WTC11 (cell line): ENCODE measurements at regions not wholly inside any gene's neighbourhood (a gene's known extent, or its start where the extent isn't known, plus 50 kb on each side); places are given as distances from the start of the nearest gene placed in this dataset.

Experiments
- ATAC-seq: fragments of 200-7000 bp; cut with Tn5 transposase; 2 replicates; pipeline ENCODE4 v1.10.0; 2021; ENCODE audit warnings: mild to moderate bottlenecking, moderate library complexity
- CTCF ChIA-PET: fragments of 300-600 bp; sonication (Branson Sonifier 250); formaldehyde crosslinking; loops from one replicate; lab custom pipeline; 2021; ENCODE audit warnings: antibody characterized with exemption; lab: Charles Lee
- POLR2A ChIA-PET: fragments of 350-600 bp; sonication (Branson Sonifier 250); formaldehyde crosslinking; loops from one replicate; lab custom pipeline; 2021; ENCODE audit warnings: antibody characterized with exemption; lab: Charles Lee
- DNase-seq: peaks from one replicate; pipeline ENCODE4 v3.0.0; 2021; ENCODE audit warnings: low spot score
- H3K27ac Mint-ChIP-seq: 2 replicates; pipeline ENCODE4 v1.8.0; 2021; ENCODE audit warnings: mixed read lengths
- H3K27me3 Mint-ChIP-seq: 2 replicates; pipeline ENCODE4 v1.8.0; 2021; ENCODE audit warnings: low read depth, mild to moderate bottlenecking, moderate library complexity, mixed read lengths
- H3K36me3 Mint-ChIP-seq: 2 replicates; pipeline ENCODE4 v1.8.0; 2021; ENCODE audit warnings: mixed read lengths
- H3K4me1 Mint-ChIP-seq: 2 replicates; pipeline ENCODE4 v1.8.0; 2022; ENCODE audit warnings: mixed read lengths
- H3K4me3 Mint-ChIP-seq: 2 replicates; pipeline ENCODE4 v1.8.0; 2021; ENCODE audit warnings: mild to moderate bottlenecking, moderate library complexity, mixed read lengths
- H3K9me3 Mint-ChIP-seq: 2 replicates; pipeline ENCODE4 v1.8.0; 2021; ENCODE audit warnings: mixed read lengths
- CREM ChIP-seq: sonication (generic); formaldehyde crosslinking; IDR thresholded peaks from 2 replicates; pipeline ENCODE4 v1.8.1; 2022; ENCODE audit warnings: mild to moderate bottlenecking, missing genetic modification reagents, moderate library complexity
- FOXP1 ChIP-seq: sonication (generic); formaldehyde crosslinking; IDR thresholded peaks from 2 replicates; pipeline ENCODE4 v1.8.0; 2022; ENCODE audit warnings: missing genetic modification reagents, mild to moderate bottlenecking, moderate library complexity, borderline replicate concordance
- GABPB1 ChIP-seq: sonication (generic); formaldehyde crosslinking; IDR thresholded peaks from 2 replicates; pipeline ENCODE4 v1.8.1; 2023; ENCODE audit warnings: mild to moderate bottlenecking, missing genetic modification reagents
- HMGA2 ChIP-seq: fragments of 250-450 bp; sonication (Bioruptor Pico); IDR thresholded peaks from 2 replicates; pipeline ENCODE4 v1.4.0; 2021; ENCODE audit warnings: mild to moderate bottlenecking, moderate library complexity
- JUN ChIP-seq: sonication (generic); formaldehyde crosslinking; IDR thresholded peaks from 2 replicates; pipeline ENCODE4 v1.8.0; 2023; ENCODE audit warnings: mild to moderate bottlenecking, missing genetic modification reagents
- MXD4 ChIP-seq: fragments of 250-450 bp; sonication (Bioruptor Pico); IDR thresholded peaks from 2 replicates; pipeline ENCODE4 v1.8.0; 2021; ENCODE audit warnings: mild to moderate bottlenecking, moderate library complexity, borderline replicate concordance
- NFE2L1 ChIP-seq: sonication (generic); formaldehyde crosslinking; IDR thresholded peaks from 2 replicates; pipeline ENCODE4 v1.8.1; 2023; ENCODE audit warnings: missing genetic modification reagents
- NR1H2 ChIP-seq: sonication (generic); formaldehyde crosslinking; IDR thresholded peaks from 2 replicates; pipeline ENCODE4 v1.9.0; 2021; ENCODE audit warnings: mild to moderate bottlenecking, moderate library complexity, missing genetic modification reagents
- NR3C1 ChIP-seq: sonication (generic); formaldehyde crosslinking; conservative IDR thresholded peaks from 2 replicates; pipeline ENCODE4 v1.8.1; 2023; ENCODE audit warnings: low read depth, mild to moderate bottlenecking, missing genetic modification reagents
- SOX15 ChIP-seq: fragments of 250-450 bp; sonication (Bioruptor Pico); IDR thresholded peaks from 2 replicates; pipeline ENCODE4 v1.9.0; 2021; ENCODE audit warnings: mild to moderate bottlenecking
- SP1 ChIP-seq: sonication (generic); formaldehyde crosslinking; conservative IDR thresholded peaks from 2 replicates; pipeline ENCODE4 v1.8.1; 2022; ENCODE audit warnings: missing genetic modification reagents
- TEAD1 ChIP-seq: sonication (generic); formaldehyde crosslinking; IDR thresholded peaks from 2 replicates; pipeline ENCODE4 v1.8.0; 2022; ENCODE audit warnings: mild to moderate bottlenecking, missing genetic modification reagents
- TP53 ChIP-seq: sonication (generic); formaldehyde crosslinking; IDR thresholded peaks from 2 replicates; pipeline ENCODE4 v1.8.1; 2023; ENCODE audit warnings: mild to moderate bottlenecking, missing genetic modification reagents
- ZNF121 ChIP-seq: sonication (generic); formaldehyde crosslinking; IDR thresholded peaks from 2 replicates; pipeline ENCODE4 v1.8.0; 2023; ENCODE audit warnings: missing genetic modification reagents
- ZNF219 ChIP-seq: sonication (generic); formaldehyde crosslinking; IDR thresholded peaks from 2 replicates; pipeline ENCODE4 v1.8.0; 2023; ENCODE audit warnings: missing genetic modification reagents, mild to moderate bottlenecking, borderline replicate concordance
- ZNF396 ChIP-seq: fragments of 250-450 bp; sonication (Bioruptor Pico); IDR thresholded peaks from 2 replicates; pipeline ENCODE4 v1.8.0; 2021; ENCODE audit warnings: mild to moderate bottlenecking, moderate library complexity, borderline replicate concordance
- ZNF416 ChIP-seq: fragments of 250-450 bp; sonication (Bioruptor Pico); IDR thresholded peaks from 2 replicates; pipeline ENCODE4 v1.9.0; 2021; ENCODE audit warnings: mild to moderate bottlenecking, inconsistent platforms
- TF ChIP-seq, protein P1 (sequence below): sonication (generic); formaldehyde crosslinking; IDR thresholded peaks from 2 replicates; pipeline ENCODE4 v1.8.1; 2023; ENCODE audit warnings: mild to moderate bottlenecking, missing genetic modification reagents, moderate library complexity
- TF ChIP-seq, protein P2 (sequence below): sonication (generic); formaldehyde crosslinking; IDR thresholded peaks from 2 replicates; pipeline ENCODE4 v1.8.1; 2023; ENCODE audit warnings: mild to moderate bottlenecking, missing genetic modification reagents
- TF ChIP-seq, protein P3 (sequence below): fragments of 250-450 bp; sonication (Bioruptor Pico); IDR thresholded peaks from 2 replicates; pipeline ENCODE4 v2.1.2; 2022; ENCODE audit warnings: mild to moderate bottlenecking, moderate library complexity
- TF ChIP-seq, protein P4 (sequence below): sonication (generic); formaldehyde crosslinking; IDR thresholded peaks from 2 replicates; pipeline ENCODE4 v1.8.1; 2023; ENCODE audit warnings: mild to moderate bottlenecking, missing genetic modification reagents, borderline replicate concordance
- TF ChIP-seq, protein P5 (sequence below): sonication (generic); formaldehyde crosslinking; IDR thresholded peaks from 2 replicates; pipeline ENCODE4 v1.8.0; 2023; ENCODE audit warnings: missing genetic modification reagents
- TF ChIP-seq, protein P6 (sequence below): fragments of 250-450 bp; sonication (Bioruptor Pico); IDR thresholded peaks from 2 replicates; pipeline ENCODE4 v1.9.0; 2021; ENCODE audit warnings: mild to moderate bottlenecking
- TF ChIP-seq, protein P7 (sequence below): sonication (generic); formaldehyde crosslinking; IDR thresholded peaks from 2 replicates; pipeline ENCODE4 v1.8.1; 2023; ENCODE audit warnings: mild to moderate bottlenecking, missing genetic modification reagents

DNA sequence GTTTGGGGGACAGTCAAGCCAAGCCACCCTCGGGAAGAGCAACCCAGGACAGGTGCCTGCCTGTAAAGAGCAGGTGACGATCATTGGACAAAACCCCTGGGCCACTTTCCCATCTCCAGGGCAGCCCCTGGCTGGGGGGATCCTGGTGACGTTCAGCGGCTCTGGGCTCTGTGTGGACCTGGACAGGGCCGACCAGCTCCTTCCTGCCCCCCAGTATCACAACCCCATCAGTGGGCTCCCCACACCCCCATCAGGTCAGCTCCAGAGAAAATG is 57.3 kb upstream of the ASAP2 start (continued):
- TF ChIP-seq, protein P1, sequence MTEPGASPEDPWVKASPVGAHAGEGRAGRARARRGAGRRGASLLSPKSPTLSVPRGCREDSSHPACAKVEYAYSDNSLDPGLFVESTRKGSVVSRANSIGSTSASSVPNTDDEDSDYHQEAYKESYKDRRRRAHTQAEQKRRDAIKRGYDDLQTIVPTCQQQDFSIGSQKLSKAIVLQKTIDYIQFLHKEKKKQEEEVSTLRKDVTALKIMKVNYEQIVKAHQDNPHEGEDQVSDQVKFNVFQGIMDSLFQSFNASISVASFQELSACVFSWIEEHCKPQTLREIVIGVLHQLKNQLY (CRISPR knock-in tag): no peak
- TF ChIP-seq, protein P2, sequence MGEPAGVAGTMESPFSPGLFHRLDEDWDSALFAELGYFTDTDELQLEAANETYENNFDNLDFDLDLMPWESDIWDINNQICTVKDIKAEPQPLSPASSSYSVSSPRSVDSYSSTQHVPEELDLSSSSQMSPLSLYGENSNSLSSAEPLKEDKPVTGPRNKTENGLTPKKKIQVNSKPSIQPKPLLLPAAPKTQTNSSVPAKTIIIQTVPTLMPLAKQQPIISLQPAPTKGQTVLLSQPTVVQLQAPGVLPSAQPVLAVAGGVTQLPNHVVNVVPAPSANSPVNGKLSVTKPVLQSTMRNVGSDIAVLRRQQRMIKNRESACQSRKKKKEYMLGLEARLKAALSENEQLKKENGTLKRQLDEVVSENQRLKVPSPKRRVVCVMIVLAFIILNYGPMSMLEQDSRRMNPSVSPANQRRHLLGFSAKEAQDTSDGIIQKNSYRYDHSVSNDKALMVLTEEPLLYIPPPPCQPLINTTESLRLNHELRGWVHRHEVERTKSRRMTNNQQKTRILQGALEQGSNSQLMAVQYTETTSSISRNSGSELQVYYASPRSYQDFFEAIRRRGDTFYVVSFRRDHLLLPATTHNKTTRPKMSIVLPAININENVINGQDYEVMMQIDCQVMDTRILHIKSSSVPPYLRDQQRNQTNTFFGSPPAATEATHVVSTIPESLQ (CRISPR knock-in tag): no peak
- TF ChIP-seq ZNF219 (CRISPR knock-in tag) (no peak), CREM (CRISPR knock-in tag) (no peak), ZNF396 (CRISPR knock-in tag) (no peak), HMGA2 (CRISPR knock-in tag) (no peak), SOX15 (no peak), TEAD1 (CRISPR knock-in tag) (no peak)
- TF ChIP-seq, protein P3, sequence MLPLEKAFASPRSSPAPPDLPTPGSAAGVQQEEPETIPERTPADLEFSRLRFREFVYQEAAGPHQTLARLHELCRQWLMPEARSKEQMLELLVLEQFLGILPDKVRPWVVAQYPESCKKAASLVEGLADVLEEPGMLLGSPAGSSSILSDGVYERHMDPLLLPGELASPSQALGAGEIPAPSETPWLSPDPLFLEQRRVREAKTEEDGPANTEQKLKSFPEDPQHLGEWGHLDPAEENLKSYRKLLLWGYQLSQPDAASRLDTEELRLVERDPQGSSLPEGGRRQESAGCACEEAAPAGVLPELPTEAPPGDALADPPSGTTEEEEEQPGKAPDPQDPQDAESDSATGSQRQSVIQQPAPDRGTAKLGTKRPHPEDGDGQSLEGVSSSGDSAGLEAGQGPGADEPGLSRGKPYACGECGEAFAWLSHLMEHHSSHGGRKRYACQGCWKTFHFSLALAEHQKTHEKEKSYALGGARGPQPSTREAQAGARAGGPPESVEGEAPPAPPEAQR (CRISPR knock-in tag): no peak
- TF ChIP-seq, protein P4, sequence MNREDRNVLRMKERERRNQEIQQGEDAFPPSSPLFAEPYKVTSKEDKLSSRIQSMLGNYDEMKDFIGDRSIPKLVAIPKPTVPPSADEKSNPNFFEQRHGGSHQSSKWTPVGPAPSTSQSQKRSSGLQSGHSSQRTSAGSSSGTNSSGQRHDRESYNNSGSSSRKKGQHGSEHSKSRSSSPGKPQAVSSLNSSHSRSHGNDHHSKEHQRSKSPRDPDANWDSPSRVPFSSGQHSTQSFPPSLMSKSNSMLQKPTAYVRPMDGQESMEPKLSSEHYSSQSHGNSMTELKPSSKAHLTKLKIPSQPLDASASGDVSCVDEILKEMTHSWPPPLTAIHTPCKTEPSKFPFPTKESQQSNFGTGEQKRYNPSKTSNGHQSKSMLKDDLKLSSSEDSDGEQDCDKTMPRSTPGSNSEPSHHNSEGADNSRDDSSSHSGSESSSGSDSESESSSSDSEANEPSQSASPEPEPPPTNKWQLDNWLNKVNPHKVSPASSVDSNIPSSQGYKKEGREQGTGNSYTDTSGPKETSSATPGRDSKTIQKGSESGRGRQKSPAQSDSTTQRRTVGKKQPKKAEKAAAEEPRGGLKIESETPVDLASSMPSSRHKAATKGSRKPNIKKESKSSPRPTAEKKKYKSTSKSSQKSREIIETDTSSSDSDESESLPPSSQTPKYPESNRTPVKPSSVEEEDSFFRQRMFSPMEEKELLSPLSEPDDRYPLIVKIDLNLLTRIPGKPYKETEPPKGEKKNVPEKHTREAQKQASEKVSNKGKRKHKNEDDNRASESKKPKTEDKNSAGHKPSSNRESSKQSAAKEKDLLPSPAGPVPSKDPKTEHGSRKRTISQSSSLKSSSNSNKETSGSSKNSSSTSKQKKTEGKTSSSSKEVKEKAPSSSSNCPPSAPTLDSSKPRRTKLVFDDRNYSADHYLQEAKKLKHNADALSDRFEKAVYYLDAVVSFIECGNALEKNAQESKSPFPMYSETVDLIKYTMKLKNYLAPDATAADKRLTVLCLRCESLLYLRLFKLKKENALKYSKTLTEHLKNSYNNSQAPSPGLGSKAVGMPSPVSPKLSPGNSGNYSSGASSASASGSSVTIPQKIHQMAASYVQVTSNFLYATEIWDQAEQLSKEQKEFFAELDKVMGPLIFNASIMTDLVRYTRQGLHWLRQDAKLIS (CRISPR knock-in tag): no peak

DNA sequence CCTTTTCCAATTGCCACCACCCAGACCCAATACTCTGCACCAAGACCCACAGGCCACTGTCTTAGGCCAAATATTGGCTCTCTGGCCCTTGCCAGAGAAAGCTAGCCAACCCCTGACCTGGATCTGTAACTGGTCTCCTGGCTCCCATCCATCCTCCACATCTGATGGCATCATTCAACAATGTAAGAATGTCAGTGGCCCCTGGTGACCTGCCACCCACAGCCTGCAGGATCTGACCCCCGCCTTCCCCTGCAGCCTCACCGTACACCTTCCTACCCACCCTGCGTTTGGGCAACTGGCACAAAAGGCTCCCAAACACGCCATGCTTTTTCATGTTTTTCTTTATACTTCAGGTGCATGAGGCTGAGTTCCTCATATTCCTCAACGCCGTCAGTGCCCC is 60.0 kb upstream of the ASAP2 start:
- no peaks in the 10 kb centered on the region; the same call in 1 of the 2 replicates for H3K4me1 Mint-ChIP-seq
- no peak for ATAC-seq
- H3K36me3 Mint-ChIP-seq: no peaks in the 10 kb centered on the region
- no peak for DNase-seq
- H3K9me3 Mint-ChIP-seq: no peaks in the 10 kb centered on the region
- ChIA-PET CTCF (no interaction called here), POLR2A (no interaction called here)
- no peak overlapping the region for H3K27ac Mint-ChIP-seq
- no peak overlapping the region for H3K4me3 Mint-ChIP-seq
- peaks cover 44% of the 10 kb centered on the region for H3K27me3 Mint-ChIP-seq
- no peak for TF ChIP-seq GABPB1 (CRISPR knock-in tag)
- TF ChIP-seq JUN (CRISPR knock-in tag): no peak
- TF ChIP-seq, protein P5, sequence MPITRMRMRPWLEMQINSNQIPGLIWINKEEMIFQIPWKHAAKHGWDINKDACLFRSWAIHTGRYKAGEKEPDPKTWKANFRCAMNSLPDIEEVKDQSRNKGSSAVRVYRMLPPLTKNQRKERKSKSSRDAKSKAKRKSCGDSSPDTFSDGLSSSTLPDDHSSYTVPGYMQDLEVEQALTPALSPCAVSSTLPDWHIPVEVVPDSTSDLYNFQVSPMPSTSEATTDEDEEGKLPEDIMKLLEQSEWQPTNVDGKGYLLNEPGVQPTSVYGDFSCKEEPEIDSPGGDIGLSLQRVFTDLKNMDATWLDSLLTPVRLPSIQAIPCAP (CRISPR knock-in tag): no peak
- TF ChIP-seq, protein P2 (CRISPR knock-in tag): no peak
- no peak for TF ChIP-seq TP53 (CRISPR knock-in tag)
- no peak for TF ChIP-seq SP1 (CRISPR knock-in tag)
- no peak for TF ChIP-seq NR1H2 (CRISPR knock-in tag)
- TF ChIP-seq NFE2L1 (CRISPR knock-in tag): no peak
- no peak for TF ChIP-seq MXD4 (CRISPR knock-in tag)
- TF ChIP-seq NR3C1 (CRISPR knock-in tag): no peak
- TF ChIP-seq, protein P6, sequence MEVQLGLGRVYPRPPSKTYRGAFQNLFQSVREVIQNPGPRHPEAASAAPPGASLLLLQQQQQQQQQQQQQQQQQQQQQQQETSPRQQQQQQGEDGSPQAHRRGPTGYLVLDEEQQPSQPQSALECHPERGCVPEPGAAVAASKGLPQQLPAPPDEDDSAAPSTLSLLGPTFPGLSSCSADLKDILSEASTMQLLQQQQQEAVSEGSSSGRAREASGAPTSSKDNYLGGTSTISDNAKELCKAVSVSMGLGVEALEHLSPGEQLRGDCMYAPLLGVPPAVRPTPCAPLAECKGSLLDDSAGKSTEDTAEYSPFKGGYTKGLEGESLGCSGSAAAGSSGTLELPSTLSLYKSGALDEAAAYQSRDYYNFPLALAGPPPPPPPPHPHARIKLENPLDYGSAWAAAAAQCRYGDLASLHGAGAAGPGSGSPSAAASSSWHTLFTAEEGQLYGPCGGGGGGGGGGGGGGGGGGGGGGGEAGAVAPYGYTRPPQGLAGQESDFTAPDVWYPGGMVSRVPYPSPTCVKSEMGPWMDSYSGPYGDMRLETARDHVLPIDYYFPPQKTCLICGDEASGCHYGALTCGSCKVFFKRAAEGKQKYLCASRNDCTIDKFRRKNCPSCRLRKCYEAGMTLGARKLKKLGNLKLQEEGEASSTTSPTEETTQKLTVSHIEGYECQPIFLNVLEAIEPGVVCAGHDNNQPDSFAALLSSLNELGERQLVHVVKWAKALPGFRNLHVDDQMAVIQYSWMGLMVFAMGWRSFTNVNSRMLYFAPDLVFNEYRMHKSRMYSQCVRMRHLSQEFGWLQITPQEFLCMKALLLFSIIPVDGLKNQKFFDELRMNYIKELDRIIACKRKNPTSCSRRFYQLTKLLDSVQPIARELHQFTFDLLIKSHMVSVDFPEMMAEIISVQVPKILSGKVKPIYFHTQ (CRISPR knock-in tag): no peak
- TF ChIP-seq, protein P7, sequence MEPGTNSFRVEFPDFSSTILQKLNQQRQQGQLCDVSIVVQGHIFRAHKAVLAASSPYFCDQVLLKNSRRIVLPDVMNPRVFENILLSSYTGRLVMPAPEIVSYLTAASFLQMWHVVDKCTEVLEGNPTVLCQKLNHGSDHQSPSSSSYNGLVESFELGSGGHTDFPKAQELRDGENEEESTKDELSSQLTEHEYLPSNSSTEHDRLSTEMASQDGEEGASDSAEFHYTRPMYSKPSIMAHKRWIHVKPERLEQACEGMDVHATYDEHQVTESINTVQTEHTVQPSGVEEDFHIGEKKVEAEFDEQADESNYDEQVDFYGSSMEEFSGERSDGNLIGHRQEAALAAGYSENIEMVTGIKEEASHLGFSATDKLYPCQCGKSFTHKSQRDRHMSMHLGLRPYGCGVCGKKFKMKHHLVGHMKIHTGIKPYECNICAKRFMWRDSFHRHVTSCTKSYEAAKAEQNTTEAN (CRISPR knock-in tag): no peak
- no peak for TF ChIP-seq FOXP1 (CRISPR knock-in tag)
- TF ChIP-seq ZNF121 (CRISPR knock-in tag): no peak
- no peak for TF ChIP-seq ZNF416 (CRISPR knock-in tag)
